ENCODE measurements at regions not wholly inside any gene's neighbourhood (a gene's known extent, or its start where the extent isn't known, plus 50 kb on each side); places are given as distances from the start of the nearest gene placed in this dataset.

- DNase-seq (ENCODE audit: low read depth in 2 of 2): no peak
Observed at GRCh38 chr2:3960106-3960505, 256.7 kb downstream of the DCDC2C start.

DNA sequence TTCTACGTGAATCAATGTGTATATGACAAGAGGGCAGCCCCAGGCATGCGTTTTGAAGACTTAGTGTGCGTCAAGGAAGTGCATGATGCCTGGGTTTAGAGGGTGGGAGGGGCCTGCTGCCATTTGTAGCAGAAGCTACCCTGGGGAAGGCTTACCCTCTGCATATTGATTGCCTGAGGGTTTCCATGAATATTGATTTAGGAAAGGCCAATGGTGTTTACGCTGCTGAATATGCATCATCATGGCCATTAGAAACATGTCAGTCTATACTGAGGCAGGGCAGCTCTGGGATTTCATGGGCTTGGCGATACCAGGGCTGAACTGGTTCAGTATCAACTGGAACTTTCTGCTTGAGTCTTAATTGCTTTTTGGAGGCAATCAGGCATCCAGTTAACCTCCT lies 259.3 kb downstream of the DCDC2C start:
- DNase-seq (ENCODE audit: low read depth in 2 of 2): no peak

- no peak for DNase-seq (ENCODE audit: low read depth in 2 of 2)
Observed at GRCh38 chr2:3965211-3965610, 261.8 kb downstream of the DCDC2C start.

GRCh38 chr2:3965953-3966352 lies 262.6 kb downstream of the DCDC2C start:
- DNase-seq (ENCODE audit: low read depth in 2 of 2): no peak

DNA sequence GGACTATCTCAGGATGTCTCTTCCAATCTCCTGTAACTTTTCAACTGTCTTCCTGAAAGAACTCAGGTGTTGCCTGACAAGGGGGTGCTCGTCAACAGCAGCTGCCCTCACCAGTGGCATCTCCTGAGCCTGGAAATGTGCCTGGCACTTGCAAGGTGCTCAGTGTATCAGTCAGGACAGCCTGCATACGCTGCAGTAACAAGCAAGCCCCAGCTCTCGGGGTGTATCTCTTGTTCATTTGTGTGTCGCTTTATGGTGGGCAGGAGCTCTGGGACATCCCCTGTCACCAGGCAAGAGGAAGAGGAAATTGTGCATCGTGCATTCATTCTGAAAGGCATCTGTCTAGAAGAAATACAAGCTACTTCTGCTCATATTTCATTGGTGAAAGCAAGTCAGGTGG lies 263.1 kb downstream of the DCDC2C start:
- DNase-seq (ENCODE audit: low read depth in 2 of 2): no peak

- DNase-seq (ENCODE audit: low read depth in 2 of 2): no peak
Observed at GRCh38 chr2:3968736-3969135, 265.4 kb downstream of the DCDC2C start.

DNA sequence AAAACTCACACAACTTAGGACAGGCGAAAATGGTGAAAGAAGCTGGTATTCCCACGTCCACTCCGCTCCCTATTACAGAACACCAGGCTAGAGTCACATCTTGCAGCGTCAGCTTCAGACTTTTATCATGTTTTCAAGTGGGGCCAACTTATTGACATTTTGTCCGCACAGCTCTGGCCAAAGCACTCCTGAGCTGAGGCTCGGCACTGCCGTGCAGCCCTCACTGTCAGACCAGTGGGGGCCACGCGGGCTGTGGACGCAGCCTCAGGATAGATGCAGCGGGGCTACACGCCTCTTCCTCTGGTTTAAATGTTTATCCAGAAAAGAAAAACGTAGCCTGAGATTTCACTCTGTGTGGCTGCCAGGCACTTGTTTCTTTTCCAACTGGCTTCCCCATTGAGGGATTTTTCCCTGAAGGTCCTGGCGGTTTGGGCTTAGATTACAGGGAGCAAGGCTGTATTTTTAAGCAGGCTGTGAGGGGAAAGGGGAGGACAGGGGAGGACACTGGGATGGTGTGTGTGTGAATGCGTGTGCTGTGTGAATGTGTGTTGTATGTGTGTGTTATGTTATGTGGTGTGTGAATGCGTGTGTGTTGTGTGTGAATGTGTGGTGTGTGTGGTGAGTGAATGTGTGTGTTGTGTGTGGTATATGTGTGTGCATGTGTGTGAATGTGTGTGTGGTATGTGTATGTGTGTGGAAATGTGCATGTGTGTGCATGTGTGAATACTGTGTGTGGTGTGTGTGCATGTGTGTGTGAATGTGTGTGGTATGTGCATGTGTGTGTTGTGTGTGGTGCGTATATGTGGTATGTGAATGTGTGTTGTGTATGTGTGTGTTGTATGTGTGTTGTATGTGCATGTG lies 267.6 kb downstream of the DCDC2C start:
- no peak for DNase-seq (ENCODE audit: low read depth in 2 of 2)

DNA sequence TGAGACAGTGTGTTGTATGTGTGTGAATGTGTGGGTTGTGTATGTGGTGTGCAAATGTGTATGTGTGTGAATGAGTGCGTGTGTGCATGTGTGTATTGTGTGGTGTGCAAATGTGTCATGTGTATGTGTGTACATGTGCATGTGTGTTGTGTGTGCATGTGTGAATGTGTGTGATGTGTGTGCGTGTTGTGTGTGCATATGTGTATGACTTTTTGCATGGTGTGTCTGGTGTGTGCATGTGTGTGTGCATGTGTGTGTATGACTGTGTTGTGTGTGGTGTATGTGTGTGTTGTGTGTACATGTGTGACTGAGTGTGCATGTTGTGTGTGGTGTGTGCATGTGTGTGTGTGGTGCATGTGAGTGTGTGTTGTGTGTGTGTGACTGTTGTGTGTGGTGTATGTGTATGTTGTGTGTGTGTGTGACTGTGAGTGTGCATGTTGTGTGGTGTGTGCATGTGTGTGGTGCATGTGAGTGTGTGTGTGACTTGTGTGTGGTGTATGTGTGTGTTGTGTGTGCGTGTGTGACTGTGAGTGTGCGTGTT lies 268.3 kb downstream of the DCDC2C start:
- no peak for DNase-seq (ENCODE audit: low read depth in 2 of 2)

DNA sequence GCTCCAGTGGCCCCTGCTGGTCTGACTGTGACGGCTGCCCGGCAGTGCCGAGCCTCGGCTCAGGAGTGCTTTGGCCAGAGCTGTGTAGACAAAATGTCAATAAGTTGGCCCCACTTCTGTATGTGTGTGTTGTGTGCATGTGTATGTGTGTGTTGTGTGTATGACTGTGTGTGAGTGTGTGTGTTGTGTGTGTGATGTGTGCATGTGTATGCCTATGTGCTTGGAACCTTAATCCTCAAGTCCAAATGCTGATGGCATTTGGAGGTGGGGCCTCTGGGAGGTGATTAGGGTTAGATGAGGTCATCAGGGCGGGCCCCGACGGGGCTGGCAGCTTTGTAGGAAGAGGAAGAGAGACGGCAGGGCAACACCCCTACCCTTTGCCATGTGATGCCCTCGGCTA lies 269.0 kb downstream of the DCDC2C start:
- DNase-seq (ENCODE audit: low read depth in 2 of 2): no peak

GRCh38 chr2:3974765-3975164 lies 271.4 kb downstream of the DCDC2C start:
- DNase-seq (ENCODE audit: low read depth in 2 of 2): no peak

DNA sequence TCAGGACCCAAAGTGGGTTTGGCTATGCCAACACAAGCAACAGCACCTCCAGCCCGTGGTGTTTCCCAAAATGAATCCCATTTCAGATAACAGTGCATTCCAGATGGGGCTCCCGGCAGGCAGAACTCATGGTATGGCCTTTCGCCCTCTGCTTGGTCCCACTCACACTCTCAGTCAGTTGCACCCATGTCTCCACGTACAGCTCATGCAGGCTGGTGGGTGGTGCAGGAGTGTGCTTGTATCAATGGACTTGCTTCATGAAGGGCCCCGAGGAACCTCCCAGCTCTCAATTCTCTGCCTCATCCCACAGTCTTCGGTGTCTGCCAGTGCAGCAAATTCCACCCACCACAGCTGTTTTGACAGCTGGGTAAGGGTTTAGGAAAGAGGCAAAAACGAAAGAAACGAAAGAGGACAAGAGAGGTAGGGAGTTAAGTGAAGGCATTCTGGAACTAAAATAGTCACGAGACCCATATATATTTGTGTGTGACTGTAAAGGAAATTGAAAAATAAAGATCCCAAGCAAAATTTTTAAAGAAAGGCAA lies 278.1 kb downstream of the DCDC2C start:
- no peak for DNase-seq (ENCODE audit: low read depth in 2 of 2)

GRCh38 chr2:3982160-3982559 lies 278.8 kb downstream of the DCDC2C start:
- no peak for DNase-seq (ENCODE audit: low read depth in 2 of 2)

DNA sequence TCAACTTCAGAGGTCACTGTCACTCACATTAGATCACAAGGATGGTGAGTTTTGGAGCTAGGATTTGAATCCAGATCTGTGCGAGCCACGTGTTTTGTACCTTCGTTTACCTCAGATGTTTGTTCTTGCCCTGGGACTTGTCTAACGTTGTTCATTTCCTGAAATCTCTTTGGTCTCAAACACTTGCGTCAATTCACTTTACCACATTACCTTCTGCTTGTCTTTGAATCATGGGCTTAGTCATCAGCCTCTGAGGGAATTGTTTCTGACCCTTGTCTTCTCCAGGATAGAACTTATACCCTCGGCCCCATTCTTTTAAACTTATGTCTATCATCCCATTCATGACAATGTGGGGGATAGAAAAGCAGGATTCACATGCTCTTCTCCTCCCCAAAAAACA lies 282.7 kb downstream of the DCDC2C start:
- DNase-seq (ENCODE audit: low read depth in 2 of 2): no peak

- no peak for DNase-seq (ENCODE audit: low read depth in 2 of 2)
Observed at GRCh38 chr2:3986530-3987258, 283.3 kb downstream of the DCDC2C start.

DNA sequence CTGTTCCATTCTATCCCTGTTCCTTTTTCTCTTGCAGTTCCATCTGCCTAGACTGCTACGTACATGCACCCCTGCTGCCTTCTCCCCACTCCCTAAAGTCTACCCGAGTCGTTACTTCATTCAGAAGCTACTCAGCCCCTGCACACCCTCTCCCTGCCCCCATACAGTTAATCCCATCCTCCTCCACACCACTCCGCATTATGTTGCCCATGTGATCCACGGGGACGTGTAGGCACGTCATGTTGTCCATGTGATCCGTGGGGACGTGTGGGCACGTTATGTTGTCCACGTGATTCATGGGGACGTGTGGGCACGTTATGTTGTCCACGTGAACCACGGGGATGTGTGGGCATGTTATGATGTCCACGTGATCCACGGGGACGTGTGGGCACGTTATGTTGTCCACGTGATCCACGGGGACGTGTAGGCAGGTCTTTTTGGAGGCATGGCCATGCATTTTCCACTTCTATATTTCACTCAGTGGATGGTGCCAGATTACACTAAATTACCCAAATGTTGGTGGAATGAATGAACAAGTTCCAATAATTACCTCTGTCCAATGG lies 299.5 kb downstream of the DCDC2C start:
- DNase-seq (ENCODE audit: low read depth in 2 of 2): no peak

GRCh38 chr2:4012197-4012596 lies 308.8 kb downstream of the DCDC2C start:
- no peak for DNase-seq (ENCODE audit: low read depth in 2 of 2)

- DNase-seq (ENCODE audit: low read depth in 2 of 2): no peak
Observed at GRCh38 chr2:4018535-4018934, 315.2 kb downstream of the DCDC2C start.

DNA sequence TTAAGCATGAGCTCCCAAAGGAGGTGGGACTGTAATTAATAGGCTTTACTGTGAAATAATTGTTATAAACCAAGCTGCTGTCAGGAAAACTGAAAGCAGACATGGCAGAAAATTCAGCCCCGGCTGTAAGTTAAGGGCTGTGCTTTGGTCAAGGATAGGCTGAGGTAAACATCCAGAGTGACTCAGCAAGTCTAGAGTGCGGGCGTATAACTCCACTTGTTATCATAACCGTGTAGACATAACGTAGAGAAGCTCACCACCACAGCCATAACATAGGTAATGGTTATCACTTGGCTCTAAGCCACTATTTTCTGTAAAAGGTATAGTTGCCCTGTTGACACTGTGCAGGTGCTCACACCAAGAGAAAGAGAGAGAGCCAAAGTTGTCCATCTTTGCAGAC lies 316.8 kb downstream of the DCDC2C start:
- DNase-seq (ENCODE audit: low read depth in 2 of 2): no peak

DNA sequence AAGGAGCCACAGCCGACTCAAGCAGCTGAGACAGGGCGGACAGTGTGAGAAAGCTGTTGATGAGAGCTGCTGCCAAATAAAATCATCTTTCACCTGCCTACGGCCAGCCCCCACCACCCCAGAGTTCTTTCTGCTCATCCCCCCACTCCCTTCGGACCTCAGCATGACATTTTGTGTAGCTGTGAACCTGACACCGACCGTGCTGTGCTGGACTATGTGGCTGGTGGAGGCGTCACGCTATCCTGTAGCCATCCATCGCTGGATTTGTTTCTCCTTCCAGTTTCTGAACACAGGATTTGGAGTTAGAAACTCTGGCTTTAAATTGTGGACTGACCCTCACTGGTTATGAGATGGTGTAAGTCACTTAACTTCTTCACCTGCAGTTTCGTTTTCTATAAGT lies 317.3 kb downstream of the DCDC2C start:
- no peak for DNase-seq (ENCODE audit: low read depth in 2 of 2)

DNA sequence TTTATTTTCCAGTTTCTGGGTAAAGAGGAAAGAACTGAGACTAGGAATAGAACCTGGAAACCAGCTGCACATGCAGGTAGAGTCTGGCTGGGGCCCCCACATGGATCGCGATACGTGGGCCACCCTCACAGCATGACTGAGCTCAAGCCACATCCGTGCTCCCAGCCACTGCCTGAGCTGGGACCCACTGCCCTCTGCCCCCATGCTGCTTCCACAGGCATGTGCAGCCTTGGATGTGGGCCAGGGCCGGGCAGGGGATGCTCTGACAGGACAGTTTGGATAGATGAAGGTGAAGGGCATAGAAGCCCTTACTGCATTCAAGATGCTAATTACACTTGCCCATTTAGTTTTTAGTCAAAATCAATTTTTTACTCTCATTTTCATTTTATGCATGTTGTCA lies 321.2 kb downstream of the DCDC2C start:
- no peak for DNase-seq (ENCODE audit: low read depth in 2 of 2)

DNA sequence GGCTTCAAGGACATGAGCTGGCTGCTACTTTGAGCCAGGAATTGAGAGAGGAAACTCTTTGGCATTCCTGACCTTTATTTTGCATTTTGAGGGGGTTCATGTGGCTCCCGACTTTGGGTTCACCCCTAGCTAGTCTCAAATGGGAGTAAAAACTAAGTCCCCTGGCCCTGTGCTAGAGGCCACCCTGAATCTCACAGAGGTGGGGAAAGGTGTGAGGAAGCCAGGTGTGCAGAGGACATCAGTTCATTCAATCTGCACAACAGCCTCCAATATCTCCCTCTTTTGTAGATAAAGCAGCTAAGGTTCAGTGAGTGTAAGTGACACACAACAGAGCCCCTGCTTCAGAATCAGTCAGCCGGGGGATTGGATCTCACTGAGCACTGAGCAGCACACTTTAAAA lies 325.7 kb downstream of the DCDC2C start:
- DNase-seq (ENCODE audit: low read depth in 2 of 2): no peak

- no peak for DNase-seq (ENCODE audit: low read depth in 2 of 2)
Observed at GRCh38 chr2:4039896-4040295, 336.5 kb downstream of the DCDC2C start.

Measured in stimulated activated CD4-positive, alpha-beta T cell treated with anti-CD3 and anti-CD28 coated beads, Interleukin-12 subunit alpha, Interleukin-12 subunit beta, amount 100 ng/mL, for 24 hours (primary cell).